GM18873 (cell line): ENCODE measurements at regions not wholly inside any gene's neighbourhood (a gene's known extent, or its start where the extent isn't known, plus 50 kb on each side); places are given as distances from the start of the nearest gene placed in this dataset.

Experiments
- ATAC-seq: cut with Tn5 transposase; IDR thresholded peaks from one replicate; pipeline ENCODE4 v1.9.1; 2021; ENCODE audit warnings: mild to moderate bottlenecking, moderate library complexity, moderate number of reproducible peaks; ENCODE audit not compliant: unreplicated experiment, low FRiP score

DNA sequence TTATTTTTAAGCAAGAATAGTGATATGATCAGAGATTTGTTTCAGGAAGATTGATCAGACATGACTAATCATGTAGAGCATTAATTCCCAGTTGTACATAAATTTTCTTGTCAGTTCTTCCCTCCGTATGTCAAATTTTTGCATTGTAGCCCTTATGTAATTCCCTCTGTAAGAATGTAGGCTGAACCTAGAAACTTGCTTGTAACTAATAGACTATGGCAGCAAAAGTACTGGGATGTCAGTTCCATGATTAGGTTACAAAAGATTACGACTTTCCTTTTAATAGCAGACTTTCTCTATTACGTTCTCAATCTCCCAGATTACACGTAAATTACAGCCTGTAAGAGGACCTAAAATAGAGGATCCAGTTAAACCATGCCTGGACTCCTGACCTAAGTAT, 79.4 kb upstream of the EPHA7 start:
- no peak for ATAC-seq

DNA sequence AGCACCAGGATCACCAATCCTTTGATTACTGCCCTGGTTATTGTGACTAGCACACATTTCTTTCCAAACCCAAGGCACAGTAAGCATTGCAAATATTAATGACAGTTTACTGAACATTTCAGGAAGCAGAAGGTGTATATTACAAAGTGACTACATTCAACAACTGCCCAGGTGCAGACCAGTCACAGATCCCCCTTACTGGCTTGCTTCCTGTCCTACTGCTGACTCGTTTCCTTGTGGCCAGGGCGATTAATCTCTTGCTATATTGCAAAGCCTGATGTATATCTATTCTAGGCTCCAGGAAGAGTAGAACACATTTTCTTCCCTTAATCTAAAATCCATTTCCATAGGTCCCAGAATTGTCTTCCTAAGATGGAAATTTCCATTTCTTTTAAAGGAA, 77.2 kb upstream of the EPHA7 start:
- no peak for ATAC-seq

DNA sequence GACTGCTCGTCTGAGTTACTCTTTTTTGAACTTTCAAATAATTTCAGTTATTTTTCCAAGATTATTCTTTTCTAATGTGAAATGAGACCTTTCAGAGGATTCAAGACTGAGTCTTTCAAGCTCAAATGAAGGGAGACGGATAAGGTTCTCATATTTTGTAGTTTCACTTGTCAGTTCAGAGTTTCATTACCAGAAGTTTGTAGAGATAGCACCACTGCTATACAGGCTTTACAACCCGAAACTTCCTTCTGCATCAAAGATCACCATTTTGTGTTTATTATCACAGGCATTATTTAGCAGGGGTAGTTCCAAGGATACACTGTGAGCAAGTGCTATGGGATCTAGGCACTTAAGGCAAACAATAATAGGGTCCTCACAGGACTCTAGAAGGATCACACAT, 74.7 kb upstream of the EPHA7 start:
- no peak for ATAC-seq

DNA sequence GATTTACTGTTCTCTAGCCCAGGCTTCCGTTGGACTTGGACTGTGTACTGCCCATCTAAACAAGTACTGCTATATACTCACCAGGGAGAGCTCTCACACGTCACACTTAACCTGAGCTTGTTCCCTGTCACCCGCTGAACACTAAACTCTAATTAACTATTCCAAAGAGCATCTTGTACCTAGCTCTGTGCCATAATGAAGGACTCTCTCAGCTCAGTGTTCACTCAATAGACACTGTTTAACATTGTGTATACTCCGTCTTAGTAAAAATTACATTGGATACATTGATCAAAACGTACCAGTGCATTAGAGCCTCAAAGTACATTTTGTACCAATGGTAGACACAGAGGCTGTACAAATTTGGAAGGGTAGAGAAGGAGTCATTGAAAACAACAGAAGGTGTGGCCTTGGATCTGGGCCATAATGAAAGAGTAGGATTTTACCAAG, 55.4 kb upstream of the EPHA7 start:
- no peak for ATAC-seq

DNA sequence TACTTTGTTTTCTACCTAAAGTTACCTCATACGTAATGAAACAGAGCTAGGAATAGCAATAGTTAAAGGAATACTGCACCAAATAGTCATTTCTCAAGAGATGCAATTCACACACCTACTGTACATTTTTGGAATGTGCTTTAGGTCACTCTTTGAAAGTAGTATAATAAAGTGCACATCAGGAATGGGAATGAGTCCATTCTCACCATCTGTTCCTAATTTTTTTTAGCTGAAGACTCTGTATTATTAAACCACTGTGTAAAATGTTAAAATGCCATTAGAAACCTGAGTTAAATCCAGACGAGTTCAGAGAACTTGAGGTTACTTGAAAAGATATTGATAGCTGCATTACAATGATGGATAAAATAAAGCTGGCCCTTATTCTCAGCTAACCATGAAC, 51.9 kb upstream of the EPHA7 start:
- ATAC-seq: no peak
